ENCODE measurements at regions not wholly inside any gene's neighbourhood (a gene's known extent, or its start where the extent isn't known, plus 50 kb on each side); places are given as distances from the start of the nearest gene placed in this dataset.
A peak's percentile ranks its signal among the peaks of the same experiment; 100 is the strongest.
"Not testable (repeated sequence)": the region's sequence is repeated elsewhere in the genome, so short reads cannot be mapped to it uniquely, and the experiment has no call there.

GRCh38 chr4:108433832-108434231 lies 186.5 kb upstream of the RPL34 start:
- Histone ChIP-seq H3K4me1 (ENCODE audit: low read depth) (peaks cover 10% of the 10 kb centered on the region), H3K27ac (no peak overlapping the region), H3K36me3 (no peaks in the 10 kb centered on the region), H3K9me3 (ENCODE audit: low read depth) (no peaks in the 10 kb centered on the region), H3K4me3 (no peak overlapping the region), H3K27me3 (no peaks in the 10 kb centered on the region)
- no peak for TF ChIP-seq CTCF (IDR thresholded peaks at IDR 0.05; ENCODE audit: low read depth, low read length)
- no peak for DNase-seq (ENCODE audit: low read depth in 1 of 2, low spot score in 1 of 2)

GRCh38 chr4:108433394-108433793 lies 187.0 kb upstream of the RPL34 start:
- not testable (repeated sequence) for H3K27ac ChIP-seq, H3K36me3 ChIP-seq

GRCh38 chr4:108432418-108432817 lies 188.0 kb upstream of the RPL34 start:
- DNase-seq (ENCODE audit: low read depth in 1 of 2, low spot score in 1 of 2), result no peak
- H3K4me1 ChIP-seq (ENCODE audit: low read depth), result peaks cover 10% of the 10 kb centered on the region
- no peak for TF ChIP-seq CTCF (IDR thresholded peaks at IDR 0.05; ENCODE audit: low read depth, low read length)

More at GRCh38 chr4:108433394-108433793, 187.0 kb upstream of the RPL34 start:
- not testable (repeated sequence) for H3K9me3 ChIP-seq (ENCODE audit: low read depth); H3K4me1 ChIP-seq (ENCODE audit: low read depth); H3K27me3 ChIP-seq; DNase-seq (ENCODE audit: low read depth in 1 of 2, low spot score in 1 of 2); H3K4me3 ChIP-seq

GRCh38 chr4:108431986-108432385 lies 188.4 kb upstream of the RPL34 start:
- Histone ChIP-seq H3K27me3 (no peaks in the 10 kb centered on the region), H3K27ac (no peak overlapping the region), H3K4me1 (ENCODE audit: low read depth) (peaks cover 10% of the 10 kb centered on the region), H3K9me3 (ENCODE audit: low read depth) (no peaks in the 10 kb centered on the region), H3K4me3 (no peak overlapping the region), H3K36me3 (no peaks in the 10 kb centered on the region)
- TF ChIP-seq CTCF (IDR thresholded peaks at IDR 0.05; ENCODE audit: low read depth, low read length), result no peak
- DNase-seq (ENCODE audit: low read depth in 1 of 2, low spot score in 1 of 2), result no peak

More at GRCh38 chr4:108432418-108432817, 188.0 kb upstream of the RPL34 start:
- no peaks in the 10 kb centered on the region for H3K36me3 ChIP-seq
- H3K9me3 ChIP-seq (ENCODE audit: low read depth), result no peaks in the 10 kb centered on the region
- H3K27me3 ChIP-seq, result no peaks in the 10 kb centered on the region
- no peak overlapping the region for H3K4me3 ChIP-seq
- no peak overlapping the region for H3K27ac ChIP-seq

GRCh38 chr4:108430921-108431320 lies 189.5 kb upstream of the RPL34 start:
- Histone ChIP-seq H3K36me3 (no peaks in the 10 kb centered on the region), H3K4me1 (ENCODE audit: low read depth) (peaks cover 10% of the 10 kb centered on the region), H3K27ac (no peak overlapping the region), H3K4me3 (no peak overlapping the region), H3K27me3 (no peaks in the 10 kb centered on the region), H3K9me3 (ENCODE audit: low read depth) (no peaks in the 10 kb centered on the region)
- no peak for TF ChIP-seq CTCF (IDR thresholded peaks at IDR 0.05; ENCODE audit: low read depth, low read length)
- no peak for DNase-seq (ENCODE audit: low read depth in 1 of 2, low spot score in 1 of 2)

- Histone ChIP-seq H3K27me3 (no peaks in the 10 kb centered on the region), H3K36me3 (no peaks in the 10 kb centered on the region), H3K4me3 (no peak overlapping the region), H3K9me3 (ENCODE audit: low read depth) (no peaks in the 10 kb centered on the region), H3K27ac (no peak overlapping the region), H3K4me1 (ENCODE audit: low read depth) (peaks cover 10% of the 10 kb centered on the region)
- peak in 1 of 2 donors; percentile 30 for DNase-seq (ENCODE audit: low read depth in 1 of 2, low spot score in 1 of 2)
- no peak for TF ChIP-seq CTCF (IDR thresholded peaks at IDR 0.05; ENCODE audit: low read depth, low read length)
These were observed 190.7 kb upstream of the RPL34 start for GRCh38 chr4:108429662-108430061.

Data from cardiac muscle cell (in vitro differentiated cells and primary cell).